ENCODE measurements at regions not wholly inside any gene's neighbourhood (a gene's known extent, or its start where the extent isn't known, plus 50 kb on each side); places are given as distances from the start of the nearest gene placed in this dataset.
"Not testable (repeated sequence)": the region's sequence is repeated elsewhere in the genome, so short reads cannot be mapped to it uniquely, and the experiment has no call there.

DNA sequence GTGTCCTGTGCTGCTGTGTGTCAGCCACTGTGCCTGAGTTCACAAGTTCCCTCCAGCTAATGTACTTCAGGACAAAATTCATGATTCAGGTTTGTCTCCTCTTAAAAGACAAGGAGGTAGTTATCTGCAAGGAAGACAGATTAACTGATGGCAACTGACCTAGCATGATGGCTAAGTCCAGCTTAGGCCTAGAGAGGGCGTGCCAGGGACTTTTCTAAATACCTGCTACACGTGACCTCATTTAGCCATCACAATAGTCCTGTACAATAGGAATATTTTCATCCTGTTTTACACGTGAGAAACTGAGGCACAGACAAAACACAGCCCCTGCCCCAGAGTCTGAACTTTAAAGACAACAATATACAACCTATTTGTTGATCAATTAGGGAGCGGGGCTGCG, 275.7 kb downstream of the XPNPEP1 start:
- no peaks in the 10 kb centered on the region for H3K4me1 Mint-ChIP-seq
- DNase-seq (ENCODE audit: low spot score in 2 of 2): no peak
- no peak for ATAC-seq
- peaks cover 5% of the 10 kb centered on the region for H3K9me3 Mint-ChIP-seq
- H3K36me3 Mint-ChIP-seq: no peaks in the 10 kb centered on the region
- no peak overlapping the region for H3K4me3 Mint-ChIP-seq
- H3K27ac Mint-ChIP-seq: no peak overlapping the region

DNA sequence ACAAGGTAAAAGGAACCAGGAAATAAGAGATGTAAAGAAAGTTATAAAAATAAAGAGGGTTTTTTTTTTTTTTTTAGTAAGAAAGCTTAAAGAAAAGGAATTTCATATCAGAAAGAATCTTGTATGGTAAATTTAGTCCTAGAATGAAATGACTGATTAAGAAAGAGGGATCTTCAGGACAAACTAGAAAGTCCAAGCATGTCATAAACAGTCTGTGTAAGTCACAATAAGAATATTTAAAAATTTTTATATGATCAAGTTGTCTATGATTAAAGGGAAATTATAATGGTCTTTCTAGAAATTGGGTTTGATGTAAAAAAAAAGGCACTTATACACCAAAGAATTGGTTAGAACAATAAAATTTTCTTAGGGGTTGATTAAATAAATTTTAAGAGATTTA, 289.5 kb downstream of the XPNPEP1 start:
- Mint-ChIP-seq H3K36me3 (no peaks in the 10 kb centered on the region), H3K4me1 (no peaks in the 10 kb centered on the region), H3K27ac (no peak overlapping the region), H3K9me3 (peaks cover 2% of the 10 kb centered on the region), H3K4me3 (no peak overlapping the region)
- DNase-seq (ENCODE audit: low spot score in 2 of 2): no peak
- no peak for ATAC-seq

DNA sequence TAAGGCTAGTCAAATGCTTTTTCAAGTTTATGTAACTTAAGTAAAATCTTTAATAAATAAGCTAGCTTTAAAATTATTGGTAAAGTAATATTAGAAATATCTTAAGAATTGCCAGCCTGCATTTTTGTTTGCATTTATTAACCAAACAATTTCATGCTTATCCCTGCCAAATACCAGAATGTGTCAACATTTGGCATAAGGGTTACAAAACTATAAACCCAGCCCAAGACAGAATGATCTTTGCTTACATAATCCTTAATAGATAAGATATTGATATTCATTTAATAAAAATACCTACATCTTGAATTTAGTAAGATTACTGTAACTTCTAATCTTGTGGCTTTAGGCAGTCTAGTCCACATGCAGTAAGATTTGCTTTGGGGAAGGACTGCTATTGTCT, 290.3 kb downstream of the XPNPEP1 start:
- not testable (repeated sequence) for H3K27ac Mint-ChIP-seq; H3K9me3 Mint-ChIP-seq; H3K36me3 Mint-ChIP-seq; H3K4me3 Mint-ChIP-seq; DNase-seq (ENCODE audit: low spot score in 2 of 2); H3K4me1 Mint-ChIP-seq; ATAC-seq

DNA sequence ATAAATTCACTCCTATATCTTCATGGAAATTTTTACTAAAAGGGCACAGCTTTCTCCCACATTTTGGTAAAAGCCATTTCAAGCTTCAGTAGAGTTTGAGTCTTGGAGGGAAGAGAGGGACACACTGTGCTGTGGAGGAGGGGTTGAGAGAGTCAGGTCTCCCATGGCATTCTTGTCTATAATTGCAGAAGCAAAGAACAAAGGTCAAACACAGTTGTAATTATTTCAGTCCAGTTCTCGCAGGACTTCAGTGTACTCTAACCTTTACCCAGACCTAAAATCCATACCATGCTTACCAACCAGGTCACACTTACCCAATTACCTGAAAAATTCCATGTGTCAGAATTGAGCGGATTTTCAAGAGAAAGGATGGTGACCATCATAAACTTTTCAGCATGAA, 298.4 kb downstream of the XPNPEP1 start:
- no peak overlapping the region for H3K4me3 Mint-ChIP-seq

DNA sequence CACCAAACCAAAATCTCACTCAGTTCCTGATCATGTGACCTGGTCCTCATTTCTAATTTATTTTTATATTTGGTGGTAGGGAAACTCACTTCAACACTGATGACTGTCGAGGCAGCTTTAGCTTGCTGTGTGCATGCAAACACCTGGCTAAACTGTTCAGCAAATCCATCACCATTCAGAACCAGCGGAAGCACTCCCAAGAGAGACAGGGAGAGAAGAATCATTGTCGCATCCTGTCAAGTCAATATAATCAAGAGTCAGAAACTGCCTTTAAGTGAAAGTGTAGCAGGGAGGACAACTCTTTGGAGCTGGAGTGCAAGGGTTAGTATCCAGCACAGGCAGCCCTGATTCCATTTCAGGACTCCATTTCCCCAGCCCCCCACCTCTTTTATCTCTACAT, 300.7 kb downstream of the XPNPEP1 start:
- H3K9me3 Mint-ChIP-seq: peaks cover 13% of the 10 kb centered on the region
- no peak for DNase-seq (ENCODE audit: low spot score in 2 of 2)
- ATAC-seq: no peak
- no peaks in the 10 kb centered on the region for H3K4me1 Mint-ChIP-seq
- no peak overlapping the region for H3K4me3 Mint-ChIP-seq
- no peak overlapping the region for H3K27ac Mint-ChIP-seq
- no peaks in the 10 kb centered on the region for H3K36me3 Mint-ChIP-seq

More for the DNA sequence above, 298.4 kb downstream of the XPNPEP1 start:
- Mint-ChIP-seq H3K36me3 (no peaks in the 10 kb centered on the region), H3K9me3 (peaks cover 13% of the 10 kb centered on the region), H3K4me1 (no peaks in the 10 kb centered on the region), H3K27ac (no peak overlapping the region)
- DNase-seq (ENCODE audit: low spot score in 2 of 2): no peak
- ATAC-seq: no peak

DNA sequence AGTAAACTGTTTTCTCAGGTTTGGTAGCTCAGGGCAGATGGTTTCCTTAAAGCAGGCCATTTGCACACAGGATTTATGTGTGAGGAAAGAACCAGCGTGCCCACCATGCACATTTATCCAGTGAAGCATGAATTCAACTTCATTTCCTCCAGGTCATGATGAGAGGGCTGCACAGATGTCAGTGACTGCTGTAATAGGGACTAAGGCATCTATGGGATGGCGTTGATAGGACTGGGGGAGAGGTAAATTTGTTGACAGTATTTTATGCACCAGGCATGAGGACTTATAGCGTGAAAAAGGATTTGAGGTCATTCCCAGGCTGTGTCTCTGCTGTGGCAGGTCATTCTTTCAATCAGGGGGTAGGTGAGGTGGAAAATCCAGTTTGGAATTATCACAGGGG, 302.9 kb downstream of the XPNPEP1 start:
- Mint-ChIP-seq H3K4me3 (no peak overlapping the region), H3K9me3 (peaks cover 9% of the 10 kb centered on the region), H3K4me1 (no peaks in the 10 kb centered on the region), H3K36me3 (no peaks in the 10 kb centered on the region), H3K27ac (no peak overlapping the region)
- no peak for DNase-seq (ENCODE audit: low spot score in 2 of 2)
- no peak for ATAC-seq

DNA sequence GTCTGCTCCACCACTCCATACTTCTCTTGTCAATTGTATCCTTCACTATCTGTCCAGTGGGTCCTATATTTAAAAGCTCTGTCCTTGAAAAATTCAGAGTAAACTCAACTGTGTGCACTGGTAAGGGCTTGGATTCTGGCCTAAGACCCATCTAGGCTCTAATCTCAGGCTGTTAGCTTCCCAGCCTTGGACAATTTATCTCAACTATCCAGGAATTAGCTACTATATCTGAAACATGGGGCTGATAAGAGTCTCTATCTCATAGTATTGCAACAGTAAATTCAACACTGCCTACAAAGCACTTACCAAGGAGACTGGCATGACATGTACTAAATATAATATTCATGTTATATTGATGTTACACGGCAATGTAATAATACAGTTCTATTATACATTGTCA, 303.4 kb downstream of the XPNPEP1 start:
- ATAC-seq (no peak), DNase-seq (ENCODE audit: low spot score in 2 of 2) (no peak)
- H3K27ac Mint-ChIP-seq: no peak overlapping the region
- H3K4me1 Mint-ChIP-seq: no peaks in the 10 kb centered on the region
- H3K36me3 Mint-ChIP-seq: no peaks in the 10 kb centered on the region
- H3K9me3 Mint-ChIP-seq: peaks cover 9% of the 10 kb centered on the region
- no peak overlapping the region for H3K4me3 Mint-ChIP-seq

DNA sequence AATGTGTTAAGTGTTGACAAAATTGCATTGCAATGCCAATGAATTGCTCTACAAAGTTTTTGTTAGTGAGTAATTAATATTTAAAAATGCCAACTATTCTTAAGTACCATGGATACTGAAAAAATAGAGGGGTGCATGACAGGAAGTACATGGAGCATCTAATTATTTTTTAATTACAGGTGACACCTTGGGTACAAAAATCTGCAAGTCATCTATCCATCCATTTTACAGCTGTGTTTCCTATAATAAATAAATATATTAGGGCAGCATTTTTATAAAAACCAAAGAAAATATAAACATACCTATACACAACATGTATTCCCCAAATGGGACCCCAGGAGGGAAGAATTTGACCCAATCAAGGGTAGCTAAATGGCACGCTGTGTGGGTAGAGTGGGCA, 304.6 kb downstream of the XPNPEP1 start:
- H3K27ac Mint-ChIP-seq: no peak overlapping the region
- peaks cover 9% of the 10 kb centered on the region for H3K9me3 Mint-ChIP-seq
- DNase-seq (ENCODE audit: low spot score in 2 of 2) (no peak), ATAC-seq (no peak)
- H3K4me1 Mint-ChIP-seq: no peaks in the 10 kb centered on the region
- no peak overlapping the region for H3K4me3 Mint-ChIP-seq
- no peaks in the 10 kb centered on the region for H3K36me3 Mint-ChIP-seq

DNA sequence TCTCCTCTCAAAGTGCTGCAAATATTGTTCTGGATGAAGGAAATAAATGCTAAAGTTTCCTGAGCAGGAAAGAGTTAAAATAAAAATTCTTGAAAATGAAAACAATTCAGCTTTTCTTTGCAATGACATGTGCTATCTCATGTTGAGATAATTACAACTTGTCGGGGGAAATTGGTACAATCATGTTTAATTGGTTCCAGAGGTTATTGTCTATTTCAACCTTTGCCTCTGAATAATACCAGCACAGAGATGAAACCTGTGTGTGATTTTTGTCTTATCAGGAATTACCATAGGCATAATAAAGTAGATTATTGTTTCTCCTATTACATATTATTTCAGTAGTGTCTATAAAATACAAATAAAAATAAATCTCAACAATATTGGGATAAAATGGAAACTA, 305.0 kb downstream of the XPNPEP1 start:
- peaks cover 9% of the 10 kb centered on the region for H3K9me3 Mint-ChIP-seq
- H3K27ac Mint-ChIP-seq: no peak overlapping the region
- H3K4me1 Mint-ChIP-seq: no peaks in the 10 kb centered on the region
- no peak for ATAC-seq
- no peak overlapping the region for H3K4me3 Mint-ChIP-seq
- DNase-seq (ENCODE audit: low spot score in 2 of 2): no peak
- no peaks in the 10 kb centered on the region for H3K36me3 Mint-ChIP-seq

DNA sequence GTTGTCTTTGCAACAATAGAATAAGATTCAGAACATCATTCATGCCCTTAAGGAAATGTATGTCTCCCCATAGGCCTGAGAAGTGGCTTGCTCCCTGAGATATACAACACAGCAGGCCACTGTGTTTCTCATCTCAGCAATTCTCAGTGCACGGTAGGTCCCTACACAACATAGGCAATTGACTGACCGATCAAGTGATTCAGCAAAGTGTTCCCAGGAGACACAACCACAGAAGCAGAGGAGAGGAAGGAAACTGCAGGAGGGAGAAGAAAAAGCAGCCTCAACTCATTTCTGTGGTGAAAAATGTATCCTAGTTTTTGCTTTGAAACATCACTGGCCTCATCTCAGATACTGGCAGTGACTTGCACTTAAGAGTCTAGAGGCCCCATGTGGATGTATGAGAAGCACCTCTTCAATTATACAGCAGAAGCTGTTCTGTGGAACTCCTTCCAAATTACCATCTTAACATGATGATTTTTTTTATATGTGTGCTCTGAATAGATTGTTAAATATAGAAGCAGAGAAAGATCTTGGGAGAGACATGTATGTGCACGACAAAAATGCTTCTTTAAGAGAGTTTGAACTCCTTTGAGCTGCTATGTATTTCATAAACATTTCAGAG, 306.8 kb downstream of the XPNPEP1 start:
- H3K4me3 Mint-ChIP-seq: no peak overlapping the region
- no peak for DNase-seq (ENCODE audit: low spot score in 2 of 2)
- no peak overlapping the region for H3K27ac Mint-ChIP-seq
- ATAC-seq: no peak
- H3K4me1 Mint-ChIP-seq: no peaks in the 10 kb centered on the region
- peaks cover 9% of the 10 kb centered on the region for H3K9me3 Mint-ChIP-seq
- no peaks in the 10 kb centered on the region for H3K36me3 Mint-ChIP-seq

DNA sequence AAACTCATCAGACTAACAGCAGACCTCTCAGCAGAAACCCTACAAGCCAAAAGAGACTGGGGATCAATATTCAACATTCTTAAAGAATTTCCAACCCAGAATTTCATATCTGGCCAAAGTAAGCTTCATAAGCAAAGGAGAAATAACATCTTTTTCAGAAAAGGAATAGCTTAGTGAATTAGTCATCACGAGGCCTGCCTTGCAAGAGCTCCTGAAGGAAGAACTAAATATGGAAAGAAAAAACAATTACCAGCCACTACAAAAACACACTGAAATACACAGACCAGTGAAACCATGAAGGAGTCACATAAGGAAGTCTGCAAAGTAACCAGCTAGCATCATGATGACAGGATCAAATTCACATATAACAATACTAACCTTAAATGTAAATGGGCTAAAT, 328.0 kb downstream of the XPNPEP1 start:
- H3K27ac Mint-ChIP-seq, H3K4me3 Mint-ChIP-seq, ATAC-seq: not testable (repeated sequence)

DNA sequence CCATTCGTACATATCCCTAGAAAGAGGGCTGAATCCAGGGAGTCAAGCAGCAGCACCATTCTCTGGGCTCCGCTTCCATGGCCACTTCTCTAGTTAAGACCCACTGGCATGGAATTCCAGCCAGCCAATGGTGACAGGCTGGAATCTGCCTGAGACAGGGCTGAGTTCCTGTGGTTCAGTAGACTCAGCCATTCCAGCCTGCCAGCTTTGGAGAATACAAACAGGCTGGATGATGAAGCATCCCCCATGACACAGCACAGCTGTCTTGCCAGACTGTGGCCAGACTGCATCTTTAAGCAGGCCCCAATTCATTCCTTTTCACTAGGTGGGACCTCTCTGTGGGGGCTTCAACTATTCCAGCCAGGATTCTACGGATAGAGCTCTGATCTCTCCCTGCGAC, 329.6 kb downstream of the XPNPEP1 start:
- DNase-seq (ENCODE audit: low spot score in 2 of 2) (no peak), ATAC-seq (no peak)
- Mint-ChIP-seq H3K27ac (no peak overlapping the region), H3K36me3 (no peaks in the 10 kb centered on the region), H3K4me1 (no peaks in the 10 kb centered on the region), H3K4me3 (no peak overlapping the region), H3K9me3 (peaks cover 3% of the 10 kb centered on the region)

More for the DNA sequence above, 328.0 kb downstream of the XPNPEP1 start:
- H3K4me1 Mint-ChIP-seq; H3K36me3 Mint-ChIP-seq; H3K9me3 Mint-ChIP-seq; DNase-seq (ENCODE audit: low spot score in 2 of 2): not testable (repeated sequence)

DNA sequence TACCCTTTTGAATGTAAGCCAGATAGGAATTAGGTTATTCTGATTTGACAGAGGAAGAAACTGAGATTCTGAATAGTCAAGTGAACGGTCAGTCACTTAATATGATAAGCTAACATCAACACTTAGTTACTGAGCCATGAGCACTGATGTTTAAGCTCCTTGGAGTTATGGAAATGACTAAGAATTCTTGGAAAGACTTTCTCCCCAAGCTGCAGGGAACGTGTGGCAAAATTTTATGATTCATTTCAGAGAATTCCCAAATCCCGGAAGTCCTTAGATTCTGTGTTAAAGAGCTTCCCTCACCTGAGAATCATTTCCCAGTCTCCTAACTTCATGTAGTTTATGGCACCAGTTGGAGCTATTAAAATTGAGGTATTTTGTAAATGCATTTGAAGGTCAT, 330.9 kb downstream of the XPNPEP1 start:
- ATAC-seq: no peak
- no peaks in the 10 kb centered on the region for H3K36me3 Mint-ChIP-seq

DNA sequence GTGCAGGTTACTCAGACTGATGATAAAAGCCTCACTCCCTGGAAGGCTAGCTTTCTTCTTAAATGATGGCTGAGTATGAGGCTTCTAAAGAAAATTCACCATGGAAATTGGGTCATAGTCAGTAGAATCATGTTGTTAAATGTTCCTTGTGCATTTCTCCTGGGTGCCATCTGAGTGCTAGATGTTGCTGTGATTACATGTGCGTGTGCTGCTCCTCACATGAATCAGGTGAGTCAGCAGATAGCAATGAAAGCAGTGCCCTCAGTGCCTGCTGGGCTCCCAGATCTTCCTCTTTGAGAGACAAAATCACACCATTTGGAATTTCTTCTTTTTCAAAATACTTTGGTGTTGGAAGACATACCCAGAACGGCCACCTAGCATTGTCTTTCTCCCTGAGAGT, 331.7 kb downstream of the XPNPEP1 start:
- no peaks in the 10 kb centered on the region for H3K9me3 Mint-ChIP-seq

More for the DNA sequence above, 330.9 kb downstream of the XPNPEP1 start:
- no peak overlapping the region for H3K27ac Mint-ChIP-seq
- no peaks in the 10 kb centered on the region for H3K4me1 Mint-ChIP-seq
- H3K4me3 Mint-ChIP-seq: no peak overlapping the region
- no peak for DNase-seq (ENCODE audit: low spot score in 2 of 2)
- H3K9me3 Mint-ChIP-seq: no peaks in the 10 kb centered on the region

DNA sequence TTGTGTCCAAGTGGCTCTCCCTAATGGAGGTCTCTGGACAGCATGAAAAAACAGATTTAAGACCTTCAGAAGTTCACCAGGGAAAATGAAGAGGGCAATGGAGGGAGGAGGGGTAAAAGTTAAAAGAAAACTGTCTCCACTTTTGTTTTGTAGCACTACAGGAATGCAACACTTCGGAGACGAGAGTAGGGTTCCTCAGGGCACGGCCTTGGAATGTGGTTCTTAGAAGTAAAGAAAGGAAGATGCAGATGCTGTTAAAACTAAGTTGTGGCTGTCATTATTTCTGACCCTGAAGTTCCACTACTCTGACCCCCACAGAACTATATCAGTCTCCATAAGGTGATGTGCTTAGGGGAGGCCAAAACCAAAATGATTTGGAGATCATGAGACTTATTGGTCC, 335.1 kb downstream of the XPNPEP1 start:
- H3K4me3 Mint-ChIP-seq: no peak overlapping the region
- H3K4me1 Mint-ChIP-seq: no peaks in the 10 kb centered on the region
- DNase-seq (ENCODE audit: low spot score in 2 of 2): no peak
- H3K27ac Mint-ChIP-seq: no peak overlapping the region
- no peaks in the 10 kb centered on the region for H3K36me3 Mint-ChIP-seq
- no peak for ATAC-seq
- peaks cover 2% of the 10 kb centered on the region for H3K9me3 Mint-ChIP-seq

More for the DNA sequence above, 331.7 kb downstream of the XPNPEP1 start:
- H3K4me3 Mint-ChIP-seq: no peak overlapping the region
- no peaks in the 10 kb centered on the region for H3K4me1 Mint-ChIP-seq
- DNase-seq (ENCODE audit: low spot score in 2 of 2): no peak
- no peak for ATAC-seq
- no peaks in the 10 kb centered on the region for H3K36me3 Mint-ChIP-seq
- no peak overlapping the region for H3K27ac Mint-ChIP-seq

DNA sequence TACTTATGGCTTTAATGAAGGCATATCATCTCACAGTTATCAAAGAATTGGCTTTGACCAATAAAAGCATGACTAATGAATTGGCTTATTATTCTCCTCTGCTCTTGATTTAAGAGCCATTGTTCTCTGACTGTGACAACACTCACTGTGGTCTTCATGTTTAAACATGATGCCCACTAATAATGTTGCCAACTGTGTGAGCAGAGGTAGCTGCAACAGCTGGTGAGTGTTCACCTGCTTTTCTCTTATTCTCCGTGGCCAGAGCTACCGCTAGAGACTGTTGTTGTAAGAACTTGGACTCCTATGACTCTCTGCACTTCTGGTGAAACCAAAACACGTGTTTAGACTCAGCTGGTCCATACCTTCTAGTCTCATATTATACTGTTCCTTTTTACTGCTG, 335.9 kb downstream of the XPNPEP1 start:
- DNase-seq (ENCODE audit: low spot score in 2 of 2) (no peak), ATAC-seq (no peak)
- H3K27ac Mint-ChIP-seq: no peak overlapping the region
- no peak overlapping the region for H3K4me3 Mint-ChIP-seq
- peaks cover 2% of the 10 kb centered on the region for H3K9me3 Mint-ChIP-seq
- no peaks in the 10 kb centered on the region for H3K4me1 Mint-ChIP-seq
- no peaks in the 10 kb centered on the region for H3K36me3 Mint-ChIP-seq

DNA sequence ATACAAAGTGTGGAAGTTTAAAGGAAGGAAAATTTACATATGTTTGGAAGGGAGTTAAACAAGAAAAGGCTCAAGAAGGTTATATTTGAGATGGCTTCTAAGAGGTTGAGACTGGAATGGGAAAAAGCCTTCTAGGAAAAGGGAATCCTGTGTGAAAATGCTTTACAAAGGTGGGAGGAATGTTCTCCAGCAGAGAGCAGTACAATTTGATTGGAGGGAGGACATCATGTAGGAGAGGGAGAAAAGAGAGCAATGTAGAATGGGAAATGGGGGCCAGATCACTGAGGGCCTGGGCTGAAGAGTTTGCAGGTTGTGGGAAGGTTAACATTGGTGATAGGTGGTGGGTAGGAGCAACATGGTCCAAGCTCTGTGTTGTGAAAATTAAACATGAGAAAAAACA, 366.9 kb downstream of the XPNPEP1 start:
- no peaks in the 10 kb centered on the region for H3K36me3 Mint-ChIP-seq
- DNase-seq (ENCODE audit: low spot score in 2 of 2) (no peak), ATAC-seq (no peak)
- peaks cover 6% of the 10 kb centered on the region for H3K9me3 Mint-ChIP-seq
- H3K4me1 Mint-ChIP-seq: no peaks in the 10 kb centered on the region
- H3K27ac Mint-ChIP-seq: no peak overlapping the region
- H3K4me3 Mint-ChIP-seq: no peak overlapping the region

Data from stimulated activated effector memory CD8-positive, alpha-beta T cell treated with anti-CD3 and anti-CD28 coated beads, Interleukin-12 subunit alpha, Interleukin-12 subunit beta, amount 100 ng/mL, for 72 hours (primary cell).